ENCODE measurements at regions not wholly inside any gene's neighbourhood (a gene's known extent, or its start where the extent isn't known, plus 50 kb on each side); places are given as distances from the start of the nearest gene placed in this dataset.

GRCh38 chr1:242784084-242784483 is 259.6 kb upstream of the PLD5 start:
- no peak overlapping the region for H3K27ac Mint-ChIP-seq (ENCODE audit: unreplicated experiment)
- no TSS peak for BruUV-seq (replicated peaks)
- intact Hi-C loops (cut with micrococcal nuclease; ENCODE audit: unreplicated experiment), result loop anchor here (10.0 kb wide), 1 partner anchor 319 kb away; no protein-coding TSS in a partner anchor
- peaks cover 9% of the 10 kb centered on the region for H3K9me3 Mint-ChIP-seq (ENCODE audit: unreplicated experiment)
- POLR2A ChIA-PET, result no interaction called here
- no peak overlapping the region for H3K4me3 Mint-ChIP-seq (ENCODE audit: unreplicated experiment)
- H3K36me3 ChIP-seq (ENCODE audit: control insufficient read depth, insufficient read depth, low read length), result no peaks in the 10 kb centered on the region
- H3K4me3 ChIP-seq (ENCODE audit: low read depth, low read length), result no peak overlapping the region
- peaks cover 4% of the 10 kb centered on the region; the same call in 1 of the 2 replicates for H3K4me1 ChIP-seq
- CTCF ChIA-PET, result interaction anchor here (0.6 kb wide), 1 partner anchor 23 kb away, joined by 4 read pairs; no protein-coding TSS in a partner anchor
- H3K36me3 Mint-ChIP-seq (ENCODE audit: insufficient read depth, unreplicated experiment), result no peaks in the 10 kb centered on the region
- TF ChIP-seq, protein P1, sequence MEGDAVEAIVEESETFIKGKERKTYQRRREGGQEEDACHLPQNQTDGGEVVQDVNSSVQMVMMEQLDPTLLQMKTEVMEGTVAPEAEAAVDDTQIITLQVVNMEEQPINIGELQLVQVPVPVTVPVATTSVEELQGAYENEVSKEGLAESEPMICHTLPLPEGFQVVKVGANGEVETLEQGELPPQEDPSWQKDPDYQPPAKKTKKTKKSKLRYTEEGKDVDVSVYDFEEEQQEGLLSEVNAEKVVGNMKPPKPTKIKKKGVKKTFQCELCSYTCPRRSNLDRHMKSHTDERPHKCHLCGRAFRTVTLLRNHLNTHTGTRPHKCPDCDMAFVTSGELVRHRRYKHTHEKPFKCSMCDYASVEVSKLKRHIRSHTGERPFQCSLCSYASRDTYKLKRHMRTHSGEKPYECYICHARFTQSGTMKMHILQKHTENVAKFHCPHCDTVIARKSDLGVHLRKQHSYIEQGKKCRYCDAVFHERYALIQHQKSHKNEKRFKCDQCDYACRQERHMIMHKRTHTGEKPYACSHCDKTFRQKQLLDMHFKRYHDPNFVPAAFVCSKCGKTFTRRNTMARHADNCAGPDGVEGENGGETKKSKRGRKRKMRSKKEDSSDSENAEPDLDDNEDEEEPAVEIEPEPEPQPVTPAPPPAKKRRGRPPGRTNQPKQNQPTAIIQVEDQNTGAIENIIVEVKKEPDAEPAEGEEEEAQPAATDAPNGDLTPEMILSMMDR (IDR thresholded peaks at IDR 0.05; ENCODE audit: insufficient read depth in 1 of 2, low read depth in 1 of 2, low read length in 1 of 2, severe bottlenecking in 1 of 2, unreplicated experiment in 1 of 2), result no peak
- no peaks in the 10 kb centered on the region for H3K27me3 ChIP-seq (replicated peaks; ENCODE audit: control insufficient read depth, insufficient read depth, low read length)
- H3K27me3 Mint-ChIP-seq (ENCODE audit: insufficient read depth, unreplicated experiment), result no peaks in the 10 kb centered on the region
- H3K4me1 Mint-ChIP-seq (ENCODE audit: low read depth, unreplicated experiment), result no peaks in the 10 kb centered on the region
- H3K9me3 ChIP-seq, result no peaks in the 10 kb centered on the region
- no peak for DNase-seq

DNA sequence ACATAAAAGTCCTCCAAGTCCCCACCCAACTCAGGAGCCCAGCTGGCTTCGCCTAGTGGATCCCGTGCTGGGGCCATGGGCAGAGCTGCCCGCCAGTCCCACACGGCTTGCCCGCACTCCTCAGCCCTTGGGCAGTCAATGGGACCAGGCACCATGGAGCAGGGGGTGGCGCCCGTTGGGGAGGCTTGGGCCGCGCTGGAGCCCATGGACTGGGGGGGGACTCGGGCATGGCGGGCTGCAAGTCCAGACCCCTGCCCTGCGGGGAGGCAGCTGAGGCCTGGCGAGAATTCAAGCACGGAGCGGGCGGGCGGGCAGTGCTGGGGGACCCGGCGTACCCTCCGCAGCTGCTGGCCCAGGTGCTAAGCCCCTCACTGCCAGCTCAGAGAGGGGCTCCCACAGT is 249.8 kb upstream of the PLD5 start:
- DNase-seq, result no peak
- Mint-ChIP-seq H3K27ac (ENCODE audit: unreplicated experiment) (no peak overlapping the region), H3K4me1 (ENCODE audit: low read depth, unreplicated experiment) (no peaks in the 10 kb centered on the region), H3K4me3 (ENCODE audit: unreplicated experiment) (no peak overlapping the region), H3K36me3 (ENCODE audit: insufficient read depth, unreplicated experiment) (no peaks in the 10 kb centered on the region), H3K27me3 (ENCODE audit: insufficient read depth, unreplicated experiment) (no peaks in the 10 kb centered on the region), H3K9me3 (ENCODE audit: unreplicated experiment) (no peaks in the 10 kb centered on the region)
- H3K4me3 ChIP-seq (ENCODE audit: low read depth, low read length), result no peak overlapping the region
- ChIA-PET POLR2A (no interaction called here), CTCF (no interaction called here)
- no peaks in the 10 kb centered on the region for H3K4me1 ChIP-seq
- intact Hi-C loops (cut with micrococcal nuclease; ENCODE audit: unreplicated experiment), result no loop called here
- no TSS peak for BruUV-seq (replicated peaks)
- no peaks in the 10 kb centered on the region for H3K9me3 ChIP-seq
- TF ChIP-seq, protein P1 (IDR thresholded peaks at IDR 0.05; ENCODE audit: insufficient read depth in 1 of 2, low read depth in 1 of 2, low read length in 1 of 2, severe bottlenecking in 1 of 2, unreplicated experiment in 1 of 2), result no peak
- H3K27me3 ChIP-seq (replicated peaks; ENCODE audit: control insufficient read depth, insufficient read depth, low read length), result no peaks in the 10 kb centered on the region
- no peaks in the 10 kb centered on the region for H3K36me3 ChIP-seq (ENCODE audit: control insufficient read depth, insufficient read depth, low read length)

DNA sequence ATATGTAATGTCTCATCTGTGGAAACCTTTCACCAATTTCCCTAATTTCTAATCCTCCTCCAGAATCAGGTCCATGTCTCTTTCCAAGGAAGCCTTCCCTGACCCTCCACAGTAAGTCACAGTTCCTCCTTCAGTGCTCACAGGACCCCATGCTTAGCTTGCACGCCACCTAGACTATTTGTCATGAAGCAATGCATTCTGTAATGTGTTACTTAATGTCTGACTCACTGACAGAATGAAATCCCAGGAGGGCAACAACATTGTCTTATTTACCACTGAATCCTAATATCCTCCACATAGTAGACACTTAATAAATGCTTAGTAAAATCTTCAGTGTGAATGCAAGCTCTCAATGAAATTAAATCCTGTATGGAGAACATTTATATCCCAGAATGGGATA is 245.9 kb upstream of the PLD5 start:
- Histone ChIP-seq H3K4me3 (ENCODE audit: low read depth, low read length) (no peak overlapping the region), H3K36me3 (ENCODE audit: control insufficient read depth, insufficient read depth, low read length) (no peaks in the 10 kb centered on the region), H3K4me1 (no peaks in the 10 kb centered on the region), H3K27me3 (replicated peaks; ENCODE audit: control insufficient read depth, insufficient read depth, low read length) (no peaks in the 10 kb centered on the region), H3K9me3 (no peaks in the 10 kb centered on the region)
- intact Hi-C loops (cut with micrococcal nuclease; ENCODE audit: unreplicated experiment), result no loop called here
- Mint-ChIP-seq H3K4me1 (ENCODE audit: low read depth, unreplicated experiment) (no peaks in the 10 kb centered on the region), H3K36me3 (ENCODE audit: insufficient read depth, unreplicated experiment) (no peaks in the 10 kb centered on the region), H3K9me3 (ENCODE audit: unreplicated experiment) (peaks cover 8% of the 10 kb centered on the region), H3K4me3 (ENCODE audit: unreplicated experiment) (no peak overlapping the region), H3K27me3 (ENCODE audit: insufficient read depth, unreplicated experiment) (peaks cover 3% of the 10 kb centered on the region), H3K27ac (ENCODE audit: unreplicated experiment) (no peak overlapping the region)
- no peak for DNase-seq
- BruUV-seq (replicated peaks), result no TSS peak
- CTCF ChIA-PET, result no interaction called here
- TF ChIP-seq, protein P1 (IDR thresholded peaks at IDR 0.05; ENCODE audit: insufficient read depth in 1 of 2, low read depth in 1 of 2, low read length in 1 of 2, severe bottlenecking in 1 of 2, unreplicated experiment in 1 of 2), result no peak
- POLR2A ChIA-PET, result no interaction called here

Data from Caco-2 (cell line).